GM13977 (cell line): ENCODE measurements at regions not wholly inside any gene's neighbourhood (a gene's known extent, or its start where the extent isn't known, plus 50 kb on each side); places are given as distances from the start of the nearest gene placed in this dataset.
"Not testable (repeated sequence)": the region's sequence is repeated elsewhere in the genome, so short reads cannot be mapped to it uniquely, and the experiment has no call there.

Experiments
- DNase-seq: peaks from one replicate; pipeline ENCODE4 v3.0.0; 2012; ENCODE audit warnings: low spot score
- CTCF ChIP-seq: IDR thresholded peaks from 2 replicates; pipeline ENCODE4 v1.5.1; 2012; ENCODE audit warnings: mild to moderate bottlenecking, control low read depth; ENCODE audit not compliant: insufficient read depth; ENCODE audit errors: extremely low read depth, missing control alignments
- in situ Hi-C: fragments of 300-500 bp; cut with MboI; formaldehyde crosslinking; loops from one replicate; pipeline ENCODE4 v1.12.0; 2022; ENCODE audit warnings: low sequenced_read_pairs, low pct_unique_long_range_greater_than_20kb, mixed read lengths, inconsistent platforms; ENCODE audit not compliant: unreplicated experiment

- in situ Hi-C loops: no loop called here
- no peak for DNase-seq
- TF ChIP-seq CTCF: no peak
These were observed 258.8 kb downstream of the FAM43A start for GRCh38 chr3:194944526-194944925.

GRCh38 chr3:194945508-194945907 lies 259.8 kb downstream of the FAM43A start:
- no peak for TF ChIP-seq CTCF
- no peak for DNase-seq
- in situ Hi-C loops: no loop called here

- no peak for DNase-seq
- in situ Hi-C loops: no loop called here
- TF ChIP-seq CTCF: no peak
These were observed 260.4 kb downstream of the FAM43A start for GRCh38 chr3:194946091-194946490.

- no peak for TF ChIP-seq CTCF
- DNase-seq: no peak
- in situ Hi-C loops: no loop called here
These were observed 263.9 kb downstream of the FAM43A start for GRCh38 chr3:194949592-194949991.

GRCh38 chr3:194950906-194951628 lies 265.4 kb downstream of the FAM43A start:
- in situ Hi-C loops: loop anchor here (25.0 kb wide), 1 partner anchor 264 kb away; the partner anchor contains the start of gene FAM43A
- DNase-seq: no peak
- no peak for TF ChIP-seq CTCF

GRCh38 chr3:194951629-194951920 lies 265.9 kb downstream of the FAM43A start:
- in situ Hi-C loops: loop anchor here (25.0 kb wide), 1 partner anchor 264 kb away; the partner anchor contains the start of gene FAM43A
- not testable (repeated sequence) for DNase-seq

- in situ Hi-C loops: loop anchor here (25.0 kb wide), 1 partner anchor 265 kb away; the partner anchor contains the start of gene FAM43A
- no peak for TF ChIP-seq CTCF
- no peak for DNase-seq
These were observed 266.4 kb downstream of the FAM43A start for GRCh38 chr3:194951931-194952582.
